BE2C (cell line): ENCODE measurements at regions not wholly inside any gene's neighbourhood (a gene's known extent, or its start where the extent isn't known, plus 50 kb on each side); places are given as distances from the start of the nearest gene placed in this dataset.

Experiments
- DNase-seq: peaks from one replicate; pipeline ENCODE4 v3.0.0-alpha.2; 2020
- H3K27me3 ChIP-seq: fragments of 250-450 bp; sonication (Bioruptor Pico); 2 replicates; pipeline ENCODE4 v1.5.1; 2020; ENCODE audit warnings: mild to moderate bottlenecking
- H3K36me3 ChIP-seq: fragments of 250-450 bp; sonication (Bioruptor Pico); 2 replicates; pipeline ENCODE4 v1.5.1; 2020; ENCODE audit warnings: mild to moderate bottlenecking
- H3K4me1 ChIP-seq: fragments of 250-450 bp; sonication (Bioruptor Pico); 2 replicates; pipeline ENCODE4 v1.5.1; 2020
- H3K4me3 ChIP-seq: 2 replicates; pipeline ENCODE4 v1.5.1; 2011; ENCODE audit warnings: low read depth, low read length
- H3K9me3 ChIP-seq: fragments of 250-450 bp; sonication (Bioruptor Pico); 2 replicates; pipeline ENCODE4 v1.5.1; 2020
- CTCF ChIP-seq: IDR thresholded peaks from 2 replicates; pipeline ENCODE4 v1.5.1; 2012; ENCODE audit warnings: mild to moderate bottlenecking, low read depth, low read length

- H3K36me3 ChIP-seq: no peaks in the 10 kb centered on the region
- no peak for TF ChIP-seq CTCF
- H3K4me3 ChIP-seq: no peak overlapping the region
- H3K4me1 ChIP-seq: no peaks in the 10 kb centered on the region
- H3K27me3 ChIP-seq: no peaks in the 10 kb centered on the region
- no peak for DNase-seq
- no peaks in the 10 kb centered on the region for H3K9me3 ChIP-seq
These were observed 286.7 kb upstream of the PRKCQ start for GRCh38 chr10:6866757-6867156.

- no peaks in the 10 kb centered on the region for H3K9me3 ChIP-seq
- H3K27me3 ChIP-seq: no peaks in the 10 kb centered on the region
- TF ChIP-seq CTCF: no peak
- H3K4me1 ChIP-seq: no peaks in the 10 kb centered on the region
- H3K36me3 ChIP-seq: no peaks in the 10 kb centered on the region
- no peak for DNase-seq
- H3K4me3 ChIP-seq: no peak overlapping the region
These were observed 284.1 kb upstream of the PRKCQ start for GRCh38 chr10:6864142-6864541.

- Histone ChIP-seq H3K4me3 (no peak overlapping the region), H3K27me3 (no peaks in the 10 kb centered on the region), H3K9me3 (no peaks in the 10 kb centered on the region), H3K36me3 (no peaks in the 10 kb centered on the region), H3K4me1 (no peaks in the 10 kb centered on the region)
- DNase-seq: no peak
- TF ChIP-seq CTCF: no peak
These were observed 283.3 kb upstream of the PRKCQ start for GRCh38 chr10:6863381-6863780.

- Histone ChIP-seq H3K27me3 (no peaks in the 10 kb centered on the region), H3K4me3 (no peak overlapping the region), H3K9me3 (no peaks in the 10 kb centered on the region), H3K36me3 (no peaks in the 10 kb centered on the region), H3K4me1 (no peaks in the 10 kb centered on the region)
- TF ChIP-seq CTCF: no peak
- DNase-seq: no peak
These were observed 270.4 kb upstream of the PRKCQ start for GRCh38 chr10:6850452-6850851.

GRCh38 chr10:6847561-6847960, 267.5 kb upstream of the PRKCQ start:
- no peak for DNase-seq
- TF ChIP-seq CTCF: no peak

GRCh38 chr10:6843894-6844650, 264.0 kb upstream of the PRKCQ start:
- TF ChIP-seq CTCF: no peak
- Histone ChIP-seq H3K36me3 (no peaks in the 10 kb centered on the region), H3K27me3 (no peaks in the 10 kb centered on the region), H3K4me3 (no peak overlapping the region), H3K9me3 (no peaks in the 10 kb centered on the region), H3K4me1 (no peaks in the 10 kb centered on the region)
- DNase-seq: no peak

More at GRCh38 chr10:6847561-6847960, 267.5 kb upstream of the PRKCQ start:
- Histone ChIP-seq H3K27me3 (no peaks in the 10 kb centered on the region), H3K4me3 (no peak overlapping the region), H3K9me3 (no peaks in the 10 kb centered on the region), H3K36me3 (no peaks in the 10 kb centered on the region), H3K4me1 (no peaks in the 10 kb centered on the region)
